MM.1S (cell line): ENCODE measurements at regions not wholly inside any gene's neighbourhood (a gene's known extent, or its start where the extent isn't known, plus 50 kb on each side); places are given as distances from the start of the nearest gene placed in this dataset.

ENCODE experiments used
- DNase-seq: peaks from one replicate; pipeline ENCODE4 v3.0.0-alpha.2; 2015
- H2AFZ ChIP-seq: fragments of 300-600 bp; sonication (generic); 2 replicates; pipeline ENCODE4 v1.6.0; 2016; ENCODE audit warnings: antibody characterized with exemption, low read length
- H3F3A ChIP-seq: fragments of 300-600 bp; sonication (generic); 2 replicates; pipeline ENCODE4 v1.6.1; 2016; ENCODE audit warnings: mild to moderate bottlenecking, antibody characterized with exemption, low read length, moderate library complexity, mixed read lengths; ENCODE audit not compliant: insufficient read depth
- H3K27ac ChIP-seq: fragments of 300-600 bp; sonication (generic); 2 replicates; pipeline ENCODE4 v1.5.1; 2016; ENCODE audit warnings: mild to moderate bottlenecking, low read length
- H3K27me3 ChIP-seq: fragments of 300-600 bp; sonication (generic); replicated peaks from 2 replicates; pipeline ENCODE4 v1.6.0; 2016; ENCODE audit warnings: low read length; ENCODE audit not compliant: insufficient read depth
- H3K36me3 ChIP-seq: fragments of 300-600 bp; sonication (generic); replicated peaks from 2 replicates; pipeline ENCODE4 v1.6.1; 2016; ENCODE audit warnings: mild to moderate bottlenecking, low read length, mixed read lengths; ENCODE audit not compliant: insufficient read depth
- H3K4me1 ChIP-seq: fragments of 300-600 bp; sonication (generic); 2 replicates; pipeline ENCODE4 v1.6.1; 2016; ENCODE audit warnings: low read length, mixed read lengths
- H3K4me2 ChIP-seq: fragments of 300-600 bp; sonication (generic); 2 replicates; pipeline ENCODE4 v1.6.0; 2016; ENCODE audit warnings: low read depth, low read length
- H3K4me3 ChIP-seq: fragments of 300-600 bp; sonication (generic); 2 replicates; pipeline ENCODE4 v1.5.1; 2016; ENCODE audit warnings: low read length, mixed read lengths
- H3K79me2 ChIP-seq: fragments of 300-600 bp; sonication (generic); 2 replicates; pipeline ENCODE4 v1.6.1; 2016; ENCODE audit warnings: mixed run types, low read length, mixed read lengths
- H3K9ac ChIP-seq: fragments of 300-600 bp; sonication (generic); 2 replicates; pipeline ENCODE4 v1.6.1; 2016; ENCODE audit warnings: low read length, mixed read lengths
- H3K9me2 ChIP-seq: fragments of 300-600 bp; sonication (generic); replicated peaks from 2 replicates; pipeline ENCODE4 v1.6.1; 2016; ENCODE audit warnings: mild to moderate bottlenecking, low read length, mixed read lengths; ENCODE audit not compliant: insufficient read depth
- H3K9me3 ChIP-seq: fragments of 300-600 bp; sonication (generic); replicated peaks from 2 replicates; pipeline ENCODE4 v1.6.1; 2016; ENCODE audit warnings: mild to moderate bottlenecking, low read length, mixed read lengths; ENCODE audit not compliant: insufficient read depth
- H4K20me1 ChIP-seq: fragments of 300-600 bp; sonication (generic); 2 replicates; pipeline ENCODE4 v1.6.1; 2016; ENCODE audit warnings: mild to moderate bottlenecking, low read length, moderate library complexity, mixed read lengths; ENCODE audit not compliant: insufficient read depth
- EZH2 ChIP-seq: fragments of 300-600 bp; sonication (generic); optimal IDR thresholded peaks from 2 replicates; pipeline ENCODE3; 2017; ENCODE audit warnings: low read depth, mild to moderate bottlenecking, antibody characterized with exemption, low read length, mixed read lengths
- EZH2phosphoT487 ChIP-seq: fragments of 300-600 bp; sonication (generic); IDR thresholded peaks from 2 replicates; pipeline ENCODE4 v1.6.1; 2018; ENCODE audit warnings: antibody characterized with exemption, low read length
- TF ChIP-seq, protein P1 (sequence below): fragments of 300-600 bp; sonication (generic); IDR thresholded peaks from 2 replicates; pipeline ENCODE4 v1.5.1; 2016; ENCODE audit warnings: antibody characterized with exemption, low read length, mixed read lengths

DNA sequence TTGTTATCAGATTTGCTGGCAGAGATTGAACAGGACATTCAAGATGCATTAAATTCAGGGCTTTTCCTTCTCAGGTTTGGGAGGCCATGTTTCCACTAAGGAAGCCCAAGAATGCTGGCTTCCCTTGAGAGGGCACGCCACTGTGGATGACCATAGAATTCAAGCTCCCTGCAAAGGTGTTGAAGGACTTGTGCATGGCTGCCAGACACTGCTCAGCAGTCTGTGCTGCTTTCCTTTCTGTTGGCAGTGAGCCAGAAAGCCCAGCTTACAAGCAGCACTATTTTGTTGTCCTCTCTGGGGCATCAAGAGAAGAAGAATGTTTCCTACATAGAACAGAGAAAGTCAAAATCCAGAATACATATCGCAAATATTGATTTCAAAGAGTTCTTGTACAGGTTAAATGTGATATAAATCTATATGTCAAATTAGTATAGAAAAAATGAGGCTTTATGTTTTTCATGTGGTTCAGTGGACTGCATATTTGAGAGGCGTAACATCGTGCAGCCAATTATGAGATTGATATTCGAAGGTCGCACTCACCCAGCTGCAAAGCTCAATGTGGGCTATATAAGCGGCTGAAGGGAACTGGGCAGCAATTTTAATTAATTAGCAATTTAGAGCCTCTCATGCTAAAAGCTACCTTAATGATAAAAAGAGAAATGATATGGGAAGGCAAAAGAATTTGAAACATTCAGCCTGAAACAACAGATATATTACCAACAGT, 103.1 kb upstream of the ISL1 start:
- Histone ChIP-seq H3K9me3 (no peaks in the 10 kb centered on the region), H3K79me2 (no peaks in the 10 kb centered on the region), H2AFZ (no peak overlapping the region)

DNA sequence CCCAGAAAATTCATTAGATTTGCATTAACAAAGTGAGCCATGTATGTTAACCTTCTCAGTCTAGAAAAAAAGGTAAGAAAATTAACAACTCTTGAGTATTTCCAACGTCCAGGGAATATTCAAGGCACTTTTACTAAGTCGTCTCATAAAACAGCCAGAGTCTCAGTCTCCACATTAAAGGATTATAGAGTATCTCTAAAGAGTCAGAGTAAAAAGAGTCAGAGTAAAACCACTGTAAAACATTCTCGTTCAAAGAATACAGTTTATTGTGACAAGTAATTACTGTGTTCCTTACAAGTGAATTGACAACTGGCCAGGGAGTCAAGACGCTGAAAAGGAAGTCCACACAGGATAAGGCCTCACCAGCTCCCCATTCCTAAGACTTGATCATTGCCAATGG, 97.2 kb upstream of the ISL1 start:
- no peak overlapping the region for H3K4me2 ChIP-seq
- no peaks in the 10 kb centered on the region for H3K79me2 ChIP-seq
- H3K9me3 ChIP-seq, result no peaks in the 10 kb centered on the region
- no peak overlapping the region for H3K9ac ChIP-seq
- no peak overlapping the region for H2AFZ ChIP-seq
- no peaks in the 10 kb centered on the region for H4K20me1 ChIP-seq
- no peaks in the 10 kb centered on the region for H3K36me3 ChIP-seq
- DNase-seq, result no peak
- no peaks in the 10 kb centered on the region for H3K27me3 ChIP-seq
- no peak overlapping the region for H3K4me3 ChIP-seq
- H3K4me1 ChIP-seq, result no peaks in the 10 kb centered on the region
- no peaks in the 10 kb centered on the region for H3K9me2 ChIP-seq
- H3K27ac ChIP-seq, result no peak overlapping the region
- no peaks in the 10 kb centered on the region for H3F3A ChIP-seq
- TF ChIP-seq EZH2 (no peak), EZH2phosphoT487 (no peak)
- TF ChIP-seq, protein P1, sequence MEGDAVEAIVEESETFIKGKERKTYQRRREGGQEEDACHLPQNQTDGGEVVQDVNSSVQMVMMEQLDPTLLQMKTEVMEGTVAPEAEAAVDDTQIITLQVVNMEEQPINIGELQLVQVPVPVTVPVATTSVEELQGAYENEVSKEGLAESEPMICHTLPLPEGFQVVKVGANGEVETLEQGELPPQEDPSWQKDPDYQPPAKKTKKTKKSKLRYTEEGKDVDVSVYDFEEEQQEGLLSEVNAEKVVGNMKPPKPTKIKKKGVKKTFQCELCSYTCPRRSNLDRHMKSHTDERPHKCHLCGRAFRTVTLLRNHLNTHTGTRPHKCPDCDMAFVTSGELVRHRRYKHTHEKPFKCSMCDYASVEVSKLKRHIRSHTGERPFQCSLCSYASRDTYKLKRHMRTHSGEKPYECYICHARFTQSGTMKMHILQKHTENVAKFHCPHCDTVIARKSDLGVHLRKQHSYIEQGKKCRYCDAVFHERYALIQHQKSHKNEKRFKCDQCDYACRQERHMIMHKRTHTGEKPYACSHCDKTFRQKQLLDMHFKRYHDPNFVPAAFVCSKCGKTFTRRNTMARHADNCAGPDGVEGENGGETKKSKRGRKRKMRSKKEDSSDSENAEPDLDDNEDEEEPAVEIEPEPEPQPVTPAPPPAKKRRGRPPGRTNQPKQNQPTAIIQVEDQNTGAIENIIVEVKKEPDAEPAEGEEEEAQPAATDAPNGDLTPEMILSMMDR, result no peak

More for the DNA sequence above, 103.1 kb upstream of the ISL1 start:
- H4K20me1 ChIP-seq, result no peaks in the 10 kb centered on the region
- H3K27ac ChIP-seq, result no peak overlapping the region
- H3K4me2 ChIP-seq, result no peak overlapping the region
- no peak for DNase-seq
- no peaks in the 10 kb centered on the region for H3K36me3 ChIP-seq
- no peaks in the 10 kb centered on the region for H3K4me1 ChIP-seq
- no peaks in the 10 kb centered on the region for H3F3A ChIP-seq
- no peaks in the 10 kb centered on the region for H3K9me2 ChIP-seq
- H3K27me3 ChIP-seq, result no peaks in the 10 kb centered on the region
- TF ChIP-seq, protein P1, result no peak
- TF ChIP-seq EZH2phosphoT487, result no peak
- no peak overlapping the region for H3K9ac ChIP-seq
- H3K4me3 ChIP-seq, result no peak overlapping the region

DNA sequence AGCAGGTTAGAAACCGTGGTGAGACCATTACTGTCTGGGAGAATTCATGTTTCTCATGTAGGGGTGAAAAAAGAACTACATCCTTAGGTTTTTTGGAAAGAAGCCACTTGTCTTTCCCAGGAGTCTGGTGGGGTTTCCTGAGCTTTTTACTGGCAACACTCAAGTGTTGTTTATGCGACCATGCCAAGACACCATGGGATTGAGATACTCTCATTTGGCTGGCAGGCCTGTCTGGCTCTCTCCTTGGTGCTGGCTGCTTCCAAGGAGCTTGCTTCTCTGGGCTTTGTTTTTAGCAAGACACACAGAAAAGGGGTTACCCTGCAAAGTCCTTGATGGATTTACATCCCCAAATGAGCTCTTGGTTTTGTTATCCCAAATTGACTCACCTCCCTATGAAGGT, 80.9 kb upstream of the ISL1 start:
- Histone ChIP-seq H3K9ac (no peak overlapping the region), H3K4me2 (no peak overlapping the region), H3K4me1 (no peaks in the 10 kb centered on the region), H4K20me1 (no peaks in the 10 kb centered on the region), H3F3A (no peaks in the 10 kb centered on the region), H2AFZ (no peak overlapping the region), H3K9me3 (no peaks in the 10 kb centered on the region), H3K4me3 (no peak overlapping the region), H3K27ac (no peak overlapping the region), H3K36me3 (no peaks in the 10 kb centered on the region), H3K9me2 (no peaks in the 10 kb centered on the region), H3K27me3 (no peaks in the 10 kb centered on the region), H3K79me2 (no peaks in the 10 kb centered on the region)
- no peak for DNase-seq
- TF ChIP-seq EZH2 (no peak), EZH2phosphoT487 (no peak)
- TF ChIP-seq, protein P1, result no peak
